Left renal pelvis (tissue), 4 donors: ENCODE measurements at regions not wholly inside any gene's neighbourhood (a gene's known extent, or its start where the extent isn't known, plus 50 kb on each side); places are given as distances from the start of the nearest gene placed in this dataset.

ENCODE experiments used
- DNase-seq, 4 donors: peaks; one replicate each; pipeline ENCODE4 v3.0.0-alpha.2; 2013; ENCODE audit warnings: low read depth in 4 of 4, low spot score in 3 of 4

GRCh38 chr9:660227-660626 is 181.3 kb upstream of the DMRT1 start:
- no peak for DNase-seq

- DNase-seq: no peak
Observed at GRCh38 chr9:663541-663940, 178.0 kb upstream of the DMRT1 start.

- DNase-seq: no peak
Observed at GRCh38 chr9:665296-665695, 176.2 kb upstream of the DMRT1 start.

GRCh38 chr9:671997-672396 is 169.5 kb upstream of the DMRT1 start:
- DNase-seq: no peak

GRCh38 chr9:672851-673250 is 168.6 kb upstream of the DMRT1 start:
- DNase-seq: no peak

GRCh38 chr9:673264-673965 is 168.1 kb upstream of the DMRT1 start:
- no peak for DNase-seq

- no peak for DNase-seq
Observed at GRCh38 chr9:673966-674526, 167.5 kb upstream of the DMRT1 start.

- no peak for DNase-seq
Observed at GRCh38 chr9:675697-676370, 165.7 kb upstream of the DMRT1 start.

- DNase-seq: no peak
Observed at GRCh38 chr9:676780-677438, 164.6 kb upstream of the DMRT1 start.

- DNase-seq: no peak
Observed at GRCh38 chr9:677461-678097, 163.9 kb upstream of the DMRT1 start.

- DNase-seq: no peak
Observed at GRCh38 chr9:678897-679296, 162.6 kb upstream of the DMRT1 start.

- DNase-seq: no peak
Observed at GRCh38 chr9:679462-679861, 162.0 kb upstream of the DMRT1 start.

- no peak for DNase-seq
Observed at GRCh38 chr9:680106-680505, 161.4 kb upstream of the DMRT1 start.

GRCh38 chr9:682633-683508 is 158.6 kb upstream of the DMRT1 start:
- DNase-seq: no peak

GRCh38 chr9:683509-684021 is 157.9 kb upstream of the DMRT1 start:
- no peak for DNase-seq

- peak in 1 of 4 donors; percentile 63 for DNase-seq
Observed at GRCh38 chr9:684054-684890, 157.2 kb upstream of the DMRT1 start.

GRCh38 chr9:684941-685340 is 156.6 kb upstream of the DMRT1 start:
- DNase-seq: no peak

- DNase-seq: no peak
Observed at GRCh38 chr9:686321-686813, 155.1 kb upstream of the DMRT1 start.
